ENCODE measurements at regions not wholly inside any gene's neighbourhood (a gene's known extent, or its start where the extent isn't known, plus 50 kb on each side); places are given as distances from the start of the nearest gene placed in this dataset.

DNA sequence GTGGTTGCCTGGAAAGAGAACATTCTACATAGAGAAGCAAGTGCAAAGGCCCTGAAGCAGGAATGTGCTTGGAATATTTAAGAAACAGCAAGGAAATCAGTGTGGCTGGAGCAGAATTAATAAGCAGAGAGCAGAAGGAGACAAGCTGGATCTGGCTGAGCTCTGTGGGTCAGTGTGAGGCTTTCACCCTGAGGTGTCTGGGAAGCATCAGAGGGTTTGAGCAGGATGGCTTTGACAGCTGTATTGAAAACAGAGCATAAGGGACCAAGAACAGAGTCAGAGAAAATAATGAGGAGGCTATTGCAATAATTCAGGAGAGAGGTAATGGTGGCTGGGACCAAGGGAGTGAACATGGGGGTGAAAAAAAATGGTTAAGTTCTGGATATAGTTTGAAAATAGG, 199.6 kb downstream of the NXPE2 start:
- DNase-seq: no peak

DNA sequence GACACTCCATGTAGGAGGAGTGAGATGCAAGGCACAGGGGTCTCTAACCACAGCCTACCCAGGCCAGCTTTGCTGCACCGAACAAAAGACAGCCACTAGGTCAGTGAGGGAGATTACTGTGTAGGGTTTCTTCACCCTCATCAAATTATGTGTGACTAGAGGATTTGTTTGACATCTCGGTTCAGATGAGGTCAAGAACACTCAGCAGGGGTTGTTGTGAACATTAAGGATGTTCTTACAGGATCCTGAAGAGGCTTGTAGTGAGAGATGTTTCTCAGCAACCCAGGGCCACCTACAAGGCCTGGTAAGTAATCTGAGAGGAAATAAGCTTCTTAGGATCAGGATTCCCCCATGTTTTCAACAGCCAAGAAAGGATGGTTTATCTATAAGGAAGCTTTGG, 202.1 kb downstream of the NXPE2 start:
- no peak for DNase-seq

DNA sequence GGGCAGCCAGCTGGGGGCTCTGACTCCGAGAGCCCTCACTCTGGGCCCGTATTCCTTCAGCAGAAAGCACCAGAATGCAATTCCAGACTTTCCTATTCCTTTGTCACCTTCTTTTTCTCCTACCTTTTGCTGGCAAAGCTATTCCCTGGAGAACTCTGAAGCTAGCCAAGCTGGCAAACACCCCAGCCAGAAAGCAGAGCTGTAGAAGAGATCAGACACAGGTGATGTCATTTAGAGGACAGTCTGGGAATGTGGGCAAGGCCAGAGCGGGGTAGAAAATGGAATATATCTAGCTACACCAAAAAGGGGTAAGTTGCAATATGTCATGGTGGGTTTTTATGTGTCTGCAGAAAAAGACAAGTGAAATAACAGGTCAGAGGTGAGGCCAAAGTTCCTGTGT, 205.1 kb downstream of the NXPE2 start:
- DNase-seq: no peak

DNA sequence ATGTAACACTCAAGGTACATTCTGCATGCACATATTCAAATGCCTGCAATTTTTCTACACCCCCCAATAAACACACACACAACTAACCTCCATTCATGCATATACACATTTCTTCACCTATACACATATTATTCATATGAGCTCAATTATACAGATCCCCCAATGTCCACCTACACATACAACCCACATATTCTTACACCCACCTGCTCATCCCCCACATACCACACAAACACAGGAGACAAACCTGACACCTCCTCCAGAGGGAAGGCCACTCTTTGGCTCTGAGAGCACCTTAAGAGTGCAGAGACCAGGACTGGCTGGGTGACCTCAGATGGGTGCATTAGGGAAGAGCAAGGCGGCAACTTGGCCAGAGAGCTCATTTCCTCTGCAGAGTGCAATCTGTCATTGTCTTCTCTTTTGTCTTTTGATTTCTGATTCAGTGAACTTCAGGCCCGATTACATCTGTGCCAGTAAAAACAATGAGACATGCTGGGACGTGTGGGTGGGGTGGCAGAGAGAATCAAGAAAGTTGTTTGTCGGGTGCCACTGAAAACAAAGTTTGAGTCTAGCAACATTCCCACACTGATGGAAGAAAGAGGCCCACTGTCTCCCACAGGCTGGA, 208.4 kb downstream of the NXPE2 start:
- DNase-seq: no peak

DNA sequence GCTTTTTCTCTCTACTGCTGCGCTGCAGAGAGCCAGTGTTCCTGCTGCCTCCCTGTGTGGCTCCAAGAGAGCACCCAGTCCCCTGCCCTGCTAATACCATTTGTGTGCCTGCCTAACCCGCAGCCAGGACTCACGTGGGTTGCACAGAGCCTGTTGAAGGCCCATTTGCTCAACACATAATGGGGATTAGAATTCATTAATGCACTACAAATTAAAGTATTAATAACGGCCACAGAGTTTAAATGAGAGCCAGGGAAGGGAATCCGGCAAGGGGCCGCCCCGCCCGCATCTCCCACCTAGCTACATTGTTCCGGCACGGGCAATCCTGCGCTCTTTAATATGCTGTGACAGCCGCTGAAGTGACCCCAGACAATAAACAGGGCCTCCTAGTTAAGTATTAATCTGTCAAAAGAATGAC, 211.3 kb downstream of the NXPE2 start:
- DNase-seq: no peak

DNA sequence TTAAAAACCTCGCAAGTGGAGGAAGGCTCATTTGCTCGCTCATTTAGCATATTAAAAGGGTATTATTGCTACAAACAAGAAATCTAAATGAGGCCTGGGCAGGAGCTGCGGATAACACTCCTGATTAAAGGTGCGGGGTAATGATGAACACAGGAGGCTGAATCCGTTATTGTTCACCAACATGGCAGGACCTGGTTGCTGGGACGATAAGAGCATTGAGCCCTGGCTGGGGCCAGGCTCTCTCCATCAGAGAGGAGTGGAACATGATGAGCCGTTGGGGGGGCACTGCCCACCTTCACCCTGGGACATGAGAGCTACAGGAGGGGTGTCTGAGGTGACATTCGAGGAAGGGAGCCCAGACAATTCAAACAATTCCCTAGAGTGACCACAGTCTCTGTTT, 211.7 kb downstream of the NXPE2 start:
- no peak for DNase-seq

DNA sequence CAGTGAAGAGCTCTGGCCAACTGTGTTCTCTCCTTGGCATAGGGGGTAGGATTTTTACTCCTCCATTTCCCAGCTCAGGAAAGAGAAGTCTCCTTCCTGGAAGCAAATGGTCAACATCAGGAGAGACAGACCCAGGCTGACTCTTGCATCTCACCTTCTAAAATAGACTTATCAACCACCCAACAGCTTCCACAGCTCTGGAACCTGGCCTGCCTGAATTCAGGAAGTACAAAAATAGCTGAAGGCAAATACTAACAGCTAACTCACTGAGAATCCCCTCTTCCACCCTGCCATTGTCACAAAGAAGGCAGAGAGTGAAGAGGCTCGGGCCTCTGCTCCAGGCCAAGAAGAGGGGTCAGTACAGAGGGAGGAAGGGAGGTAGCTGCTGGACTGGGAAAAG, 213.6 kb downstream of the NXPE2 start:
- DNase-seq: no peak

DNA sequence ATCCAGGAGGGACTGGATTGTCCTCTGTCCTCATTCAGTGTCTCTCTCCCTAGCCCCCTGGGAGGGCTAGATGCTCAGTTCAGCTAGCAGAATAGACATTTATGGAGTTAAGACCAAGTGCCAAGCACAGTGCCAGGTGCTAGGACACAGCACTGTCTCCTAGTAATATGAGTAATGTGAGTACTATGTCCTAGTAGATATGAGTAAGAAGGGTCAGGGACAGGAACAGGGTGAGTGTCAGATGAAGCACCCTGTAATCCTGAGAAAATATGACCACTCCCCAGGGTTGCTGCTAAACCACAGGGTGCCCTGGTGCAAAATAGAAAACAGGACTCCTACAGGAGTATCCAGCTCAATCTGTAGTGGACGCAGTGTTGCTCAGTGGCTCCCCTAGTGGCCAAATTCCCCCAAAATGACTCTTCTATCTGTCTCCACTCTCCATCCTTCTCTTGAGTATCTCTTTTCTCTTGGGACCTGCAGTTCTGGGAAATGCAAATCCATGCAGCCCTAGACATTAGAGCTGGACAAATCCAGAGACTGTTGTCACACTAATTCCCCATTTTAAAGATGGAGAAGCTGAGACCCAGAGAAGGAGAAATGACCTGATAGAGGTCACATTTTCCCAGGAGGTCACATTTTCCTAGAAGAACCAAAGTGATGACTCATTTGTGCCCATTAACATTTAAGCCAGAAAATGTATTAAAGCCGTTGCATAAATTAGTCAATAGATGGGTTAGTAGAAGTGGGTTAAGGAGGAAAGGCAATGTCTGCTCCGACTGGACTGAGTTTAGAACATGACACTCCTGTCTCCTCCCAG, 214.3 kb downstream of the NXPE2 start:
- no peak for DNase-seq

DNA sequence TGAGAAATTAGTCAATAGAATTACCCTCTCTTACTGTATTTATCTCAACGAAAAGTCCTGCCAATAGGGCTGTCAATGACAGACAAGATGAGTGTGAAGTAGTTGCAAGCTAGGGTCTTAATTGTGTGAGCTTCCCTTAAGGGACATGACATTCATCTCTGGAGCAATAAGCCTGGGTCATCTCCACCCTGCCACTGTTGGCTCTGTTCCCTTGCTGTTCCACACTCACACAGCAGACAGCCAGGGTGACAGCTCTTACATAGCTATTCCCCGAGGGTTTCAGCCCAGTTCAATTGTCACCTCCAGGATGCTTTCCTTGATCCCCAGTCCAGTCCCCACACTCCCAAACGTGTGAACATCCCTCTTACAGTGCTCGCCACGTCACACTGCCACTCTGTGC, 215.0 kb downstream of the NXPE2 start:
- DNase-seq: no peak

DNA sequence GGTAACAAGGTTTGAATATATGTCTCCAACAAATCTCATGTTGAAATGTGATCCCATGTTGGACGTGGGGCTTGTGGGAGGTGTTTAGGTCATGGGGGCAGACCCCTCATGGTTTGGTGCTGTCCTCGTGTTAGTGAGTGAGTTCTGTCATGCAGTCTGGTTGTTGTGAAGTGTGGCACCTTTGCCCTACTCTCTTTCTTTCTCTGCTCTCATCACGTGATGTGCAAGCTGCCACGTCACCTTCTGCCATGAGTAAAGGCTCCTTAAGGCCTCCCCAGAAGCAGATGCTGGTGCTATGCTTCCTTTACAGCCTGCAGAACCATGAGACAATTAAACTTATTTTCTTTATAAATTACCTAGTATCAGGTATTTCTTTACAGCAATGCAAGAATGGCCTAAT, 218.3 kb downstream of the NXPE2 start:
- no peak for DNase-seq

DNA sequence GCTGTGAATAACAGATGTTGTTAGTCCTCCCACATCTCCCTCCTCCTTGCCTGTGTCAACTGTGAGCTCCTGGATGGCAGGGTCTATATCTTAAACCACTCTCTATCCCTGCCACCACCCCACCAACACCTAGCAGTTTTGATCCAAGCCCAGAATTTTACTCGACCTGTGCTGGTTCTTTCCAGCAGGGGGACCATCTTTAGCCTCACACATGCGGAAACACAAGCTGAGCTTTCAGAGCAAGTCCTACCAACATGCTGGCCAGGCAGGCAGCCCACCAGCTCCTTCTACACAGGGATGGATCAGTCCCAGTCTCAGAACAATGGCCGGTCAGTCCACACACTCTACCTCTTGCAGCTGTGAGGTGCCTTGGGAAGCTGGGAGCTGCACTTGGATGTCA, 231.5 kb downstream of the NXPE2 start:
- DNase-seq: no peak

DNA sequence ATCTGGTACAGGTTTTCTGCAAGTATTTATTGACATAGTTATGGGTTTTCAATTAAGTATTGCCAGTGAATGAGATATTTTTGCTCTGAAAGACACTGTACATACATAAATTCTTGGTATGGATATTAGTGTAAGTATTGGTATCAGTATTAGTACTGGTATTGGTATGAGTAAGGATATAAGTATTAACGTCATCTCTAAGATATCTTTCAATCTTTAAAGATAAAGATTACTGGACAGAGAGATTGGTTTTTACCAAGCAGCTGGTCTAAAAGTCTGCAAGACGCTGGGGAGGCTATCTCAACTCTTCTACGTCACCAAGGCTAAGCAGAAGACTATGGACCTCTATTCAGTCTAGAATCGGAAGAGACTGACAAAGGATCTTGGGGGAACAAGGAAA, 234.5 kb downstream of the NXPE2 start:
- DNase-seq: no peak

DNA sequence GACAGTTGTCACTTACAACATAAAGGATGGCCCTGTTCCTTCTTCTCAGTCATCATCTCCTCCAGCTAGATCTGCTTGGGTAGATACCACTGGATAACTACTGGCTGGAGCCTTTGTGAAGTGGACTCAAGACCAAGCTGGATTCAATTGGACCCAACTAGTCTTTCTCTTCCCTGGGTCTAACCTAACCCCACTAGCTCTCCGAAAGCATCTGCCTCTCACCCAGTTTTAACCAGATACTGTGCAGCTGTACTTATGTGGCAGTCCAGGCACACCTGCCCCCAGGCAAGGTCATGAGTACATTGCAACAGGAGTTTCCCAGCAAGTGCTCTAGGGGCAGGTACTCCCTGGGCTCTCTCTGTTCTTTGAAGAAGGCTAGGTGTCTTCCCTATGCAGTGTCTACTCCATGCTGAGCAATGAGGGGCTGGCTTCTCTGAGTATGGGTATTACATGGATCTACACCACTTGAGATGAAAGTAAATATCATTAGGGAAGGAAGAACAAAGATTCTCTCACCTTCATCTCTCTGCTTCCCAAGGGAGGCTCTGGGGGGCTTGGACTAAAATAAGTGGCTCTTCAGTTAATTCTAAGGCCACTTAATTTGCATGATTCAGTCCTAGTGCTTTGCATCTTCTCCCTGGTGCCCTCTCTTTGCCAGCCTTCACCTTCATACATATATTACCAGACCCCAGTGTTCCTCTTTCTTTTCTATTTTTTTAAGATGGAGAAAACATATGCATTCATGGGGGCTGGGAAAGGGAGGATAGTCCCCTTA, 236.1 kb downstream of the NXPE2 start:
- no peak for DNase-seq

DNA sequence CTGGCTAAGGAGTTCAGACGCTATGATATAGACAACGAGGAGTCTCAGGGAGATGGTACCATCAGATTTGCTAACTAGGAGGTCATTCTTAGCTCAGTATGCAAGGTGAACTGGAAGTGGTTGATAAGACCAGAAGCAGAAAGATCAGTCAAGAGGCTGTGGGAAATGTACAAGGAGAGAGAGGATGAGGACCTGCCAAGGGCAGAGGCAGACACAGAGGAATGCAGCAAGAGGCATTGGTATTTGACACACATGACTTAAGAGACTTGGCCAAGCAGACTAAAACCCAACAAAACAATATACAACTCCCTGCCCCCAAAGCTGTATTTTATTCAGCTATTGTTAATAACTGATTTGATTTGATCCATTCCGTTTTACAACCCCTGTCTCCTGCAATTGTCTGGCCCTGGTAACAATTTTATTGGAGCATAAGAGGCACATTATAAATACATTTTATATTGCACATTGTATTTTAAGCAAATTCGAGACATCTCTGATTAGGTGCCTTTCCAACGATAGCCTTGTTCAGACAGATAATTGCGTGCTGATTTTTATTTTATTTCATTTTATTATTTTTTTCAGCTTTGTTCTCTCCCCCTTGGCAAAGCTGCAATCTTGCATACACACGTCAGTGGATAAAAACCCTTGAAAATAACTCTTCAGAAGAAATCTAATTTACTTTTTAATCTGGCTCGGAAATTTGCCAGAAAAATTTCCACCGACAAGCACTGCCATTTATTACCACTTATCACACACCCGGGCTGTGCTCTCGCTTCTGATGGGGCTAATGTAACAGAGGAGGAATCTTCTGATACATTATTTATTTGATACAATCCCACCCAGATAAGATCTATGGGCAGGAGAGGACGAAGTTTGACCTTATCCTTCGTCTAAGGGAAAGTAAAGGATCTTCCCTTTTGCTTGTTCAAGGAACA, 237.8 kb downstream of the NXPE2 start:
- no peak for DNase-seq

DNA sequence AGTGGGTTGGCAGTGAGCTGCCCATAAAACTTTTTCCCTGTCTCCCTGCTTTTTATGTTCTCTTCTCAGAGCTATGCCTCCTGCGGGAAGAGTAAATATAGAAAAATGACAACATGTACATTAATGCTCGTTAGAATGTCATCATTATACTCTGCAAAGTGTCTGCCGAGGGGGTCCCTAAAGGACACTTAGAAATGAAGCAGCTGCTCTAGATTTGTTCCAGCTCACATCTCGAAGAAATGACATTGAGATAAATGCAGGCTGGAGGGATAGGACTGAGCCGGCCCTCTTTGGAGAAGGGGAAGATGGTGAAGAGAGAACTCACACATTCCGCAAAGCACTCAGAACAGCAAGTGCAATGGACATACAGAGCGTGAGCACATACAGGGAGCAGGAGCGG, 240.0 kb downstream of the NXPE2 start:
- DNase-seq: no peak

DNA sequence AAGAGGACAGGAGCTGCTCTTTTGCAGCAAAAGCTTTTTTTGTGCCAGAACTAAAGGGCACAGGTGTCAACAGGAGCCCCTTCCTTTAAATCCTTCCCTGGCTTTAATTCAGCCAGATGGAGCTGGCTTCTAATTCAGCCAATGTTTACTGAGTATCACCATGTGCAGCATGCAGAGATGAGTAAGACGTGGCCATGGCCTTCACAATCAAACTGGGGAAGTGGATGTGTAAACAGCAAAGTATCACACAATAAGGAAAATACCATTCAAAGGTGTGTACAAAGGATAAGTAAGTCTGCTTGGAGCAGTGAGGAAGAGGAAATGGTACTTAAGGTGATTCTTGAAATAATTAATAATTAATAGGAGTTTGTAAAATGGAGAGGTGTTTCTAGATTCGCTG, 243.4 kb downstream of the NXPE2 start:
- DNase-seq: no peak

DNA sequence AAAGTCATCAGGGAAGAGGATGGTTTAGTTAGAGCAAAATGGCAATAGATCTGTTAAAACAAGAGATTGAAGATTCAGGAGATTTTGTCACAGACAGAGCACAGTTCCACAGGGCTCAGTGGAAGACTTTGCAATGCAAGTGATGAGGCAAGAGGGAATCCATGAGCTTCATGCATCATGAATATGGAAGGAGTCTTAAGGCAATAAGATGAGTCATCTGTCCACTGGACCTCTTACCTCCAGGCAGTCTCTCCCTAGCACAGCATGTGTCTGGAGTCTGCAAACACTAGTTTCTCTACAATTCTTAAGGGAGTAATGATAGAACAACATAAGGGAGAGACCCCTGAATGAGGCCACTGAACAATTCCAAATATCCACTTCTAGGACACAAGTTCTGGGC, 245.7 kb downstream of the NXPE2 start:
- DNase-seq: no peak

DNA sequence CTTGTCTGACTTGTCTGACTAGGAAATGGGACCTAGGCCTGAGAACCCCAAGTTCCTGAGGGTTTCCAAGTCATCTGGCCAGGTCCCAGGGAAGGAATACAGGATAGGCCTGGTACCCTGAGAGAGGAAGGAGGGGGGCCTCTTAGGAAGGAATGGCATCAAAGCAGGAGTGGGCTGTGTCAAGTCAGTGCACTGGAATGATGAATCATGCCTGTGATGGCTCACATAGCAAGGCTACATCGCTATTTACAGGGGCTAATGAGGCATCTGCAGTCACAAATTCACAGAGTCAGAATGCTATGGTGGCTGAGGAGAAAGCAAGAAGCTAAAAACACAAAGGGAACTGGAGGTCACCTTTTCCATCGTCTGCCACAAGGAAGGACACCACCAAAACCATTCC, 247.3 kb downstream of the NXPE2 start:
- DNase-seq: peak; percentile 11

DNA sequence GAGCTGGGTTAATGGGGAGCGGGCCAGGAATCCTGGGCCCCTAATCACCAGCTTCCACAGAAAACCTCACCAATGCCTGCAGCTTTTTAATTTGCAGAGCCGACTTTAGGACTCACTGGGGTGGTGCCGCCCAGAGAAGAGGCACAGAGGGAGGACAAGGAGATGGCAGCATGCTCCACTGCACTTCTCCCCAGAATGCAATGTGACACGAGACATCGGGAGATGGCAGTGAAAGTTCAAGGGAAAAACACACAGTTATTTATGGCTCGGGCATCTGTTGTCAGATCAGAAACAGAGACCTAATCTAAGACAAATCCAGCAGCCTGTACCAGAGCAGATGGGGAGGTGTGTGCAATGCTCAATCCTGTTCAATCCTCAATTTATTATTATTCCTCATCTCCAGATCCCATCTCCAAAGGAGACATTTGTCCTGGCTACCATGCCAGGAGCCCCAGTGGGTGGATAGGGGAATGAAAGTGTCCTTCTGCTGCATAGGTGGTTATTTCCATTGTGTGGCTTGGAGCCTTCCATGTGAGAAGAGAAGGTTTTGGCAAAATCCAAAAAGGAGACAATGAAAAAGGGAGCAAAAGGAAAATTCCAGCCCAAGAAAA, 250.0 kb downstream of the NXPE2 start:
- no peak for DNase-seq

DNA sequence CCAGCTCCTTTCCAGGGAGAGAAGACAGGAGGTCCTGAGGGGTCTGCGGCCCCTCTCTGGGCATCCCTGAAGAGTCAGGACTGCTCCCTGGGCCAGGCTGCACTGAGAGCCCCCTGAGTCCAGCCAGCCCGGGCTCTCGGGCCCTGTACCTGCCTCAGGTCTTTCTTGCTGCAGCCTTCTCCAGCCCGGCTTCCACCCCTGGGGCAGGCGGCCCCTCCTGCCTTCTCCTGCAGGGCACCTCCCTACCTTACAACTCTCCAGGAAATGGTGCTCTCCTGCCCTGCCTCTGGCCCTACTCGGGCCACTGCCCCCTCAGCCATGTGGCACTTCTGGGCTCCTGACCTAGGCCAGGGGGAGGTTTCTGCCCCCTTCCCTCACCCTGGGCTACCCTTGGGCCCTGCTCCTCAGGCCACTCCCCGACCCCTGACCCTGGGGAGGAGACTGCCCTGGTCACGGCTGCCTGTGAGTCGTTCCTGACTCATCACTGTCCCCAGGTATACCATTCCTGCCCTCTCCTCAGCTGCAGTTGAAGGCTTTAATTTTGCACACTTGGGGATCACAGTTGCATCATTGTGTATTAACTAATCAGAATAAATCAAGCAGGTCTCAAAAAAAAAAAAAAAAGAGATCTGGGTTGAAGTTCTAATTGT, 251.1 kb downstream of the NXPE2 start:
- DNase-seq: no peak

DNA sequence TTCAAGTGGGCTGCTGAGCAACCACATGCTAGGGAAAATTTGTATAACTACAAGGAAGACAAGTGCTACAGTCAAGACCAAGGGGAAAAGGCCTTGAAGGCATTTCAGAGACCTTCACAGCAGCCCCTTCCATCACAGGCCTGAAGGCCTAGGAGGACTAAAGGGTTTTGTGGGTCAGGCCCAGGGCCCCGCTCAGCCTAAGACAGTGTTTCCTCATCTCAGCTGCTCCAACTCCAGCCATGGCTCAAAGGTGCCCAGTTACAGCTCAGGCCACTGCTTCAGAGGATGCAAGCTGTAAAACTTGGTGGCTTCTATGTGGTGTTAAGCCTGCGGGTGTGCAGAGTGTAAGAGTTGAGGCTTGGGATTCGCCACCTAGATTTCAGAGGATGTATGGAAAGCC, 260.5 kb downstream of the NXPE2 start:
- no peak for DNase-seq

DNA sequence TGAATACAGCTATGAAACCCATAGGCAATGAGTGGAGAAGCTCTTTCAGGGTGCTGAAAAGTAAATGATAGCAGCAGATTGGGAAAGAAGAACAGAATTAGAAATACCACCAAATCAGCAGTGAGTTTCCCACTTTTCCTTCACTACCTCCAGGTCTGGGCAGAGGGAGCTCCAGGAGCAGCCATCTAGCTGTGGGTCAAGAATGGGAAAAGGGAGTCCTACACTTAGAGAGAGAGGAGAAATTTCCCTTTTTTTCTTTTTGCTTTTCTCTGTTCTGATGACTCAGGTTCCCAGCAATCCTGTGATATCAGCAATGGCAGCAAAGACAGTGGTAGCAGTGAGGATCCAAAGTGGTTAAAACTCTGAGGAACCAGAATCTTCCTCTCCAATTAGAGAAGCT, 263.9 kb downstream of the NXPE2 start:
- peak; percentile 1 for DNase-seq
